SK-N-SH treated with all-trans-retinoic acid at 6 μM for 48 hours (cell line): ENCODE measurements at regions not wholly inside any gene's neighbourhood (a gene's known extent, or its start where the extent isn't known, plus 50 kb on each side); places are given as distances from the start of the nearest gene placed in this dataset.

Experiments
- ATAC-seq: fragments of 200-7000 bp; cut with Tn5 transposase; 3 replicates; pipeline ENCODE4 v1.9.1; 2020; ENCODE audit warnings: mild to moderate bottlenecking, moderate library complexity
- ARNTL ChIP-seq: fragments of 450-650 bp; formaldehyde crosslinking; IDR thresholded peaks from 2 replicates; pipeline ENCODE4 v1.5.0; 2020; ENCODE audit warnings: low read depth, mild to moderate bottlenecking, moderate library complexity, borderline replicate concordance
- BACH2 ChIP-seq: fragments of 250-450 bp; sonication (Bioruptor Pico); IDR thresholded peaks from 2 replicates; pipeline ENCODE4 v1.9.0; 2021; ENCODE audit warnings: mild to moderate bottlenecking, borderline replicate concordance
- CREB5 ChIP-seq: fragments of 250-450 bp; sonication (Bioruptor Pico); IDR thresholded peaks from 2 replicates; pipeline ENCODE4 v1.5.1; 2020; ENCODE audit warnings: low read depth, mild to moderate bottlenecking, moderate library complexity
- CSDC2 ChIP-seq: fragments of 250-450 bp; sonication (Bioruptor Pico); IDR thresholded peaks from 2 replicates; pipeline ENCODE4 v1.5.0; 2020; ENCODE audit warnings: mild to moderate bottlenecking, moderate library complexity
- CSRNP3 ChIP-seq: fragments of 250-450 bp; sonication (Bioruptor Pico); IDR thresholded peaks from 2 replicates; pipeline ENCODE4 v1.5.1; 2021; ENCODE audit warnings: mild to moderate bottlenecking, moderate library complexity
- ISL1 ChIP-seq: fragments of 250-450 bp; sonication (Bioruptor Pico); IDR thresholded peaks from 2 replicates; pipeline ENCODE4 v2.1.2; 2022; ENCODE audit warnings: mild to moderate bottlenecking, moderate library complexity
- OSR1 ChIP-seq: fragments of 250-450 bp; sonication (Bioruptor Pico); IDR thresholded peaks from 2 replicates; pipeline ENCODE4 v1.8.0; 2022; ENCODE audit warnings: moderate library complexity, mild to moderate bottlenecking, inconsistent platforms
- PPARA ChIP-seq: fragments of 250-450 bp; sonication (Bioruptor Pico); IDR thresholded peaks from 2 replicates; pipeline ENCODE4 v1.5.0; 2020; ENCODE audit warnings: mild to moderate bottlenecking, borderline replicate concordance
- RARB ChIP-seq: fragments of 250-450 bp; sonication (Bioruptor Pico); IDR thresholded peaks from 2 replicates; pipeline ENCODE4 v1.8.0; 2021; ENCODE audit warnings: mild to moderate bottlenecking, moderate library complexity
- SNAI2 ChIP-seq: fragments of 250-450 bp; sonication (Bioruptor Pico); IDR thresholded peaks from 2 replicates; pipeline ENCODE4 v1.5.0; 2020; ENCODE audit warnings: mild to moderate bottlenecking, moderate library complexity
- TCF4 ChIP-seq: fragments of 250-450 bp; sonication (Bioruptor Pico); IDR thresholded peaks from 2 replicates; pipeline ENCODE4 v1.8.0; 2021; ENCODE audit warnings: mild to moderate bottlenecking, moderate library complexity, borderline replicate concordance
- TOX ChIP-seq: fragments of 250-450 bp; sonication (Bioruptor Pico); IDR thresholded peaks from 2 replicates; pipeline ENCODE4 v1.8.0; 2021; ENCODE audit warnings: mild to moderate bottlenecking, moderate library complexity, borderline replicate concordance
- ZC3H10 ChIP-seq: fragments of 250-450 bp; sonication (Bioruptor Pico); IDR thresholded peaks from 2 replicates; pipeline ENCODE4 v1.5.1; 2021; ENCODE audit warnings: mild to moderate bottlenecking, moderate library complexity
- ZFP3 ChIP-seq: fragments of 250-450 bp; sonication (Bioruptor Pico); IDR thresholded peaks from 2 replicates; pipeline ENCODE4 v1.5.0; 2020; ENCODE audit warnings: mild to moderate bottlenecking, moderate library complexity
- ZFP30 ChIP-seq: fragments of 450-650 bp; formaldehyde crosslinking; IDR thresholded peaks from 2 replicates; pipeline ENCODE4 v1.5.0; 2022; ENCODE audit warnings: mild to moderate bottlenecking, moderate library complexity
- ZNF565 ChIP-seq: fragments of 450-650 bp; formaldehyde crosslinking; conservative IDR thresholded peaks from 2 replicates; pipeline ENCODE4 v1.5.0; 2020; ENCODE audit warnings: low read depth, mild to moderate bottlenecking, moderate library complexity
- ZNF70 ChIP-seq: fragments of 450-650 bp; formaldehyde crosslinking; IDR thresholded peaks from 2 replicates; pipeline ENCODE4 v1.5.0; 2020; ENCODE audit warnings: mild to moderate bottlenecking, moderate library complexity
- ZNF8 ChIP-seq: fragments of 450-650 bp; formaldehyde crosslinking; IDR thresholded peaks from 2 replicates; pipeline ENCODE4 v1.5.0; 2020; ENCODE audit warnings: mild to moderate bottlenecking, moderate library complexity
- TF ChIP-seq, protein P1 (sequence below): fragments of 250-450 bp; sonication (Bioruptor Pico); IDR thresholded peaks from 2 replicates; pipeline ENCODE4 v1.5.0; 2020; ENCODE audit warnings: mild to moderate bottlenecking, moderate library complexity
- TF ChIP-seq, protein P2 (sequence below): fragments of 250-450 bp; sonication (Bioruptor Pico); IDR thresholded peaks from 2 replicates; pipeline ENCODE4 v1.8.0; 2020; ENCODE audit warnings: mild to moderate bottlenecking, moderate library complexity, borderline replicate concordance
- TF ChIP-seq, protein P3 (sequence below): fragments of 250-450 bp; sonication (Bioruptor Pico); IDR thresholded peaks from 2 replicates; pipeline ENCODE4 v1.8.0; 2021; ENCODE audit warnings: low read depth, mild to moderate bottlenecking, moderate library complexity, borderline replicate concordance

- no peak for ATAC-seq
- TF ChIP-seq BACH2 (no peak), TCF4 (CRISPR knock-in tag) (no peak), ZC3H10 (no peak), TOX (CRISPR knock-in tag) (no peak), ISL1 (CRISPR knock-in tag) (no peak), CREB5 (no peak)
- TF ChIP-seq, protein P1, sequence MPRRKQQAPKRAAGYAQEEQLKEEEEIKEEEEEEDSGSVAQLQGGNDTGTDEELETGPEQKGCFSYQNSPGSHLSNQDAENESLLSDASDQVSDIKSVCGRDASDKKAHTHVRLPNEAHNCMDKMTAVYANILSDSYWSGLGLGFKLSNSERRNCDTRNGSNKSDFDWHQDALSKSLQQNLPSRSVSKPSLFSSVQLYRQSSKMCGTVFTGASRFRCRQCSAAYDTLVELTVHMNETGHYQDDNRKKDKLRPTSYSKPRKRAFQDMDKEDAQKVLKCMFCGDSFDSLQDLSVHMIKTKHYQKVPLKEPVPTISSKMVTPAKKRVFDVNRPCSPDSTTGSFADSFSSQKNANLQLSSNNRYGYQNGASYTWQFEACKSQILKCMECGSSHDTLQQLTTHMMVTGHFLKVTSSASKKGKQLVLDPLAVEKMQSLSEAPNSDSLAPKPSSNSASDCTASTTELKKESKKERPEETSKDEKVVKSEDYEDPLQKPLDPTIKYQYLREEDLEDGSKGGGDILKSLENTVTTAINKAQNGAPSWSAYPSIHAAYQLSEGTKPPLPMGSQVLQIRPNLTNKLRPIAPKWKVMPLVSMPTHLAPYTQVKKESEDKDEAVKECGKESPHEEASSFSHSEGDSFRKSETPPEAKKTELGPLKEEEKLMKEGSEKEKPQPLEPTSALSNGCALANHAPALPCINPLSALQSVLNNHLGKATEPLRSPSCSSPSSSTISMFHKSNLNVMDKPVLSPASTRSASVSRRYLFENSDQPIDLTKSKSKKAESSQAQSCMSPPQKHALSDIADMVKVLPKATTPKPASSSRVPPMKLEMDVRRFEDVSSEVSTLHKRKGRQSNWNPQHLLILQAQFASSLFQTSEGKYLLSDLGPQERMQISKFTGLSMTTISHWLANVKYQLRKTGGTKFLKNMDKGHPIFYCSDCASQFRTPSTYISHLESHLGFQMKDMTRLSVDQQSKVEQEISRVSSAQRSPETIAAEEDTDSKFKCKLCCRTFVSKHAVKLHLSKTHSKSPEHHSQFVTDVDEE: no peak
These were observed 423.5 kb upstream of the IGFBP3 start for GRCh38 chr7:46344533-46344932.

GRCh38 chr7:46343802-46344201 lies 422.7 kb upstream of the IGFBP3 start:
- TF ChIP-seq CSDC2 (CRISPR knock-in tag) (no peak), CSRNP3 (CRISPR knock-in tag) (no peak), ZFP3 (CRISPR knock-in tag) (no peak), ZNF8 (no peak), SNAI2 (no peak), ZNF565 (CRISPR knock-in tag) (no peak), TCF4 (CRISPR knock-in tag) (no peak), ZFP30 (CRISPR knock-in tag) (no peak), ZC3H10 (no peak), ISL1 (CRISPR knock-in tag) (no peak), OSR1 (CRISPR knock-in tag) (no peak), PPARA (no peak), ZNF70 (no peak), CREB5 (no peak), BACH2 (no peak)
- TF ChIP-seq, protein P2, sequence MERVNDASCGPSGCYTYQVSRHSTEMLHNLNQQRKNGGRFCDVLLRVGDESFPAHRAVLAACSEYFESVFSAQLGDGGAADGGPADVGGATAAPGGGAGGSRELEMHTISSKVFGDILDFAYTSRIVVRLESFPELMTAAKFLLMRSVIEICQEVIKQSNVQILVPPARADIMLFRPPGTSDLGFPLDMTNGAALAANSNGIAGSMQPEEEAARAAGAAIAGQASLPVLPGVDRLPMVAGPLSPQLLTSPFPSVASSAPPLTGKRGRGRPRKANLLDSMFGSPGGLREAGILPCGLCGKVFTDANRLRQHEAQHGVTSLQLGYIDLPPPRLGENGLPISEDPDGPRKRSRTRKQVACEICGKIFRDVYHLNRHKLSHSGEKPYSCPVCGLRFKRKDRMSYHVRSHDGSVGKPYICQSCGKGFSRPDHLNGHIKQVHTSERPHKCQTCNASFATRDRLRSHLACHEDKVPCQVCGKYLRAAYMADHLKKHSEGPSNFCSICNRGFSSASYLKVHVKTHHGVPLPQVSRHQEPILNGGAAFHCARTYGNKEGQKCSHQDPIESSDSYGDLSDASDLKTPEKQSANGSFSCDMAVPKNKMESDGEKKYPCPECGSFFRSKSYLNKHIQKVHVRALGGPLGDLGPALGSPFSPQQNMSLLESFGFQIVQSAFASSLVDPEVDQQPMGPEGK (CRISPR knock-in tag): no peak
- TF ChIP-seq, all 23 proteins: peak for 0
- ATAC-seq: no peak

DNA sequence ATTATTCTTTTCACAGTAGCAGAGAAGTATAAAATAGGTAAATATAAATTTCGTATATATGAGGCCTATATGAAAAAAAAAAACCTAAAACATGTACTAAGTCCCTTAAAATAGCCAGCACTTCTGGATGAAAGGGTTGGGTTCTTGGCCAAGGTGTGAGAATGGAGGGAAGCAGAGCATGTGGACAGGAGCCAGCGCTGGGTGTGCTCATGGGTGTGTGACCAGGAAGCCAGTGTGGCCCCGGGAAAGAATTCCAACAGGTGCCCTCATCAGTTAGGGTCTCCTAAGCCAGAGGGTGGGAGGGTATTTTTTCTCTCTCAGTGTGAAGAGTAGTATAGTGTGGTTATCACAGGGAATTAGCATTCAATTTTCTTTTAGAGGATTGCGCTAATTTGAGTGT lies 401.9 kb upstream of the IGFBP3 start:
- no peak for ATAC-seq
- TF ChIP-seq PPARA (no peak), ZFP30 (CRISPR knock-in tag) (no peak), CSRNP3 (CRISPR knock-in tag) (no peak), ZNF565 (CRISPR knock-in tag) (no peak), ARNTL (CRISPR knock-in tag) (no peak), OSR1 (CRISPR knock-in tag) (no peak), TOX (CRISPR knock-in tag) (no peak), CREB5 (no peak), RARB (CRISPR knock-in tag) (no peak), CSDC2 (CRISPR knock-in tag) (no peak), ZFP3 (CRISPR knock-in tag) (no peak), BACH2 (no peak), ISL1 (CRISPR knock-in tag) (no peak), TCF4 (CRISPR knock-in tag) (no peak), ZC3H10 (no peak), ZNF8 (no peak), SNAI2 (no peak)
- TF ChIP-seq, protein P2 (CRISPR knock-in tag): no peak
- TF ChIP-seq, protein P3, sequence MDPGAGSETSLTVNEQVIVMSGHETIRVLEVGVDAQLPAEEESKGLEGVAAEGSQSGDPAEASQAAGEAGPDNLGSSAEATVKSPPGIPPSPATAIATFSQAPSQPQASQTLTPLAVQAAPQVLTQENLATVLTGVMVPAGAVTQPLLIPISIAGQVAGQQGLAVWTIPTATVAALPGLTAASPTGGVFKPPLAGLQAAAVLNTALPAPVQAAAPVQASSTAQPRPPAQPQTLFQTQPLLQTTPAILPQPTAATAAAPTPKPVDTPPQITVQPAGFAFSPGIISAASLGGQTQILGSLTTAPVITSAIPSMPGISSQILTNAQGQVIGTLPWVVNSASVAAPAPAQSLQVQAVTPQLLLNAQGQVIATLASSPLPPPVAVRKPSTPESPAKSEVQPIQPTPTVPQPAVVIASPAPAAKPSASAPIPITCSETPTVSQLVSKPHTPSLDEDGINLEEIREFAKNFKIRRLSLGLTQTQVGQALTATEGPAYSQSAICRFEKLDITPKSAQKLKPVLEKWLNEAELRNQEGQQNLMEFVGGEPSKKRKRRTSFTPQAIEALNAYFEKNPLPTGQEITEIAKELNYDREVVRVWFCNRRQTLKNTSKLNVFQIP (CRISPR knock-in tag): no peak
